BE2C (cell line): ENCODE measurements at regions not wholly inside any gene's neighbourhood (a gene's known extent, or its start where the extent isn't known, plus 50 kb on each side); places are given as distances from the start of the nearest gene placed in this dataset.

Source experiments
- DNase-seq: peaks from one replicate; pipeline ENCODE4 v3.0.0-alpha.2; 2020
- H3K27me3 ChIP-seq: fragments of 250-450 bp; sonication (Bioruptor Pico); 2 replicates; pipeline ENCODE4 v1.5.1; 2020; ENCODE audit warnings: mild to moderate bottlenecking
- H3K36me3 ChIP-seq: fragments of 250-450 bp; sonication (Bioruptor Pico); 2 replicates; pipeline ENCODE4 v1.5.1; 2020; ENCODE audit warnings: mild to moderate bottlenecking
- H3K4me1 ChIP-seq: fragments of 250-450 bp; sonication (Bioruptor Pico); 2 replicates; pipeline ENCODE4 v1.5.1; 2020
- H3K4me3 ChIP-seq: 2 replicates; pipeline ENCODE4 v1.5.1; 2011; ENCODE audit warnings: low read depth, low read length
- H3K9me3 ChIP-seq: fragments of 250-450 bp; sonication (Bioruptor Pico); 2 replicates; pipeline ENCODE4 v1.5.1; 2020
- TF ChIP-seq, protein P1 (sequence below): IDR thresholded peaks from 2 replicates; pipeline ENCODE4 v1.5.1; 2012; ENCODE audit warnings: mild to moderate bottlenecking, low read depth, low read length

DNA sequence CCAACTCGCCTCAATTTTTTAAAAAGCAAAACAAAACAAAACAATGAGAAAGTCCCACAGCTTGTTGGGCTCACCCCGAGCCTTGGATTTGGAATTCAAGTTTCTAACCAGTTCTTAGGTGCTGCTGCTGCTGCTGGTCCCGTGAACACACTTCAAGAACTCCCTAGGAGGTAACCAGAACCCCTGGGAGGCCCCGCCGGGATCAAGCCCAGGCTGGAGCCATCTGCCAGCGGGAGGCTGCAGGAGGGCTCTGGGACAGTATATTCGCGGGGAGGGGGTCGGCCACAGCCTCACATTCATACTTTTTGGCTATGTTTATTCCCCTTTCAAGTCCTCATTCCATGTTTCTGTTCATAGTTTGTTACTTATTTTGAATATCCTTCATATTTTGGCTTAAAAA is 223.4 kb downstream of the TFCP2L1 start:
- no peak for DNase-seq
- TF ChIP-seq, protein P1, sequence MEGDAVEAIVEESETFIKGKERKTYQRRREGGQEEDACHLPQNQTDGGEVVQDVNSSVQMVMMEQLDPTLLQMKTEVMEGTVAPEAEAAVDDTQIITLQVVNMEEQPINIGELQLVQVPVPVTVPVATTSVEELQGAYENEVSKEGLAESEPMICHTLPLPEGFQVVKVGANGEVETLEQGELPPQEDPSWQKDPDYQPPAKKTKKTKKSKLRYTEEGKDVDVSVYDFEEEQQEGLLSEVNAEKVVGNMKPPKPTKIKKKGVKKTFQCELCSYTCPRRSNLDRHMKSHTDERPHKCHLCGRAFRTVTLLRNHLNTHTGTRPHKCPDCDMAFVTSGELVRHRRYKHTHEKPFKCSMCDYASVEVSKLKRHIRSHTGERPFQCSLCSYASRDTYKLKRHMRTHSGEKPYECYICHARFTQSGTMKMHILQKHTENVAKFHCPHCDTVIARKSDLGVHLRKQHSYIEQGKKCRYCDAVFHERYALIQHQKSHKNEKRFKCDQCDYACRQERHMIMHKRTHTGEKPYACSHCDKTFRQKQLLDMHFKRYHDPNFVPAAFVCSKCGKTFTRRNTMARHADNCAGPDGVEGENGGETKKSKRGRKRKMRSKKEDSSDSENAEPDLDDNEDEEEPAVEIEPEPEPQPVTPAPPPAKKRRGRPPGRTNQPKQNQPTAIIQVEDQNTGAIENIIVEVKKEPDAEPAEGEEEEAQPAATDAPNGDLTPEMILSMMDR: no peak
- Histone ChIP-seq H3K27me3 (no peaks in the 10 kb centered on the region), H3K4me1 (no peaks in the 10 kb centered on the region; the same call in 1 of the 2 replicates), H3K4me3 (no peak overlapping the region), H3K36me3 (no peaks in the 10 kb centered on the region), H3K9me3 (no peaks in the 10 kb centered on the region)

DNA sequence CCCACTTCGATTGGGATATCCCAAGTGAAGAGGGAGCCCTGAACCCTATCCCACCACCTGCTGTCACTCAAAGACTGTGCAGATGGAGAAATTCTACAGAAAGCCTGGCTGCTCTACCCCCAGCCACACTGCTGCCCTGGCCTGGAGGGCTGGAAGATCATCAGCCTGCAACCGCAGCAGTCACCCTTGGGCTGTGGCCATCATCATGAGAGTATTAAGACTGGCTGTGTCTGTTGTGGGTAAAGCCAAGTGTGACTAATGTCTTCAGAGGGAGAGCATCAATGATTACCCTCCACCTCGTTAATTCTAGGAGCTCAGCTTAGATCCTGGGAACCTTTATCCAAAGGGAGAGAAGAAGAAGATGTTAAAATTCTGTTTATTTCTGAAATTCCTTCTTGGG is 221.5 kb downstream of the TFCP2L1 start:
- no peaks in the 10 kb centered on the region for H3K9me3 ChIP-seq
- TF ChIP-seq, protein P1: no peak
- DNase-seq: no peak
- no peak overlapping the region for H3K4me3 ChIP-seq
- no peaks in the 10 kb centered on the region; the same call in 1 of the 2 replicates for H3K4me1 ChIP-seq
- no peaks in the 10 kb centered on the region for H3K36me3 ChIP-seq
- H3K27me3 ChIP-seq: no peaks in the 10 kb centered on the region

DNA sequence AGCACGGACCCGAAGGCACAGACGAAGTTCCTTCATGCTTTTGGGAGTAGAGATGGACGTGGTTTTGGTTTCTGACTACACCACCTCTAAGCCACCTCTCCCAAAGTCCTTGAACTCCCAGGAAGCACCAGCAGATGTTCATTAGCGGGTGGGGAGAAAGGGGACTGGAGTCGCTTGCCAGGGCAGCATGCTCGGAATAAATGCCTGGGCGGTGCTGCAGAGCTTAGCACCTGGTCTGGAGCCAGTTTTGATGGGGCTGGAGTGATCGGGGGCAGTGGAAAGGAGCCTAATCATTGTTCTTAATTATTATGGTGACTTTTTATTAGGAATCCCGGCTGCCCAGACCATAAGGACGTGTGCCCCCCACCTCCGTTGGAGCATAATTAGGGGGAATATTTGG is 220.8 kb downstream of the TFCP2L1 start:
- TF ChIP-seq, protein P1: no peak
- Histone ChIP-seq H3K36me3 (no peaks in the 10 kb centered on the region), H3K9me3 (no peaks in the 10 kb centered on the region), H3K4me3 (no peak overlapping the region), H3K27me3 (no peaks in the 10 kb centered on the region), H3K4me1 (no peaks in the 10 kb centered on the region; the same call in 1 of the 2 replicates)
- DNase-seq: no peak

DNA sequence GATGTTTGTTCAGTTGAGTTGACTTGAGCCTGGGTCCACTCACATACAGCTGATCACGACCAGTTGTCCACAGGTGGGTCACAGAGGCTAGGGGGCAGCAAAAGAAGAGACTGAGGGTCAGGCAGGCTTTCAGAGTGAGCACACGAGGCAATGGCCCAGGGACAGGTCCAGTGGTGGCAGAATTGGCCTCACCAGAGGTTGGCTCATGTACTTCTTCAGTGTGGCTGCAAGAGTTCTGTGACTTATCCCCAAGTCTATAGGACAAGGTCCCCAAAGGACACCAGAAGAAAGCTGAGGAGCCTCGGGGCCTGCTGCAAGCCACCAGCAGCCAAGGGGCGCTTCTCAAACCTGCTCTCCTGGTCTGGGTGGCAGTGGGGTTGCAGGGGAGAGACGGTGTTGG is 219.8 kb downstream of the TFCP2L1 start:
- Histone ChIP-seq H3K27me3 (no peaks in the 10 kb centered on the region), H3K4me1 (no peaks in the 10 kb centered on the region), H3K9me3 (no peaks in the 10 kb centered on the region), H3K4me3 (no peak overlapping the region), H3K36me3 (no peaks in the 10 kb centered on the region)
- TF ChIP-seq, protein P1: no peak
- DNase-seq: no peak

DNA sequence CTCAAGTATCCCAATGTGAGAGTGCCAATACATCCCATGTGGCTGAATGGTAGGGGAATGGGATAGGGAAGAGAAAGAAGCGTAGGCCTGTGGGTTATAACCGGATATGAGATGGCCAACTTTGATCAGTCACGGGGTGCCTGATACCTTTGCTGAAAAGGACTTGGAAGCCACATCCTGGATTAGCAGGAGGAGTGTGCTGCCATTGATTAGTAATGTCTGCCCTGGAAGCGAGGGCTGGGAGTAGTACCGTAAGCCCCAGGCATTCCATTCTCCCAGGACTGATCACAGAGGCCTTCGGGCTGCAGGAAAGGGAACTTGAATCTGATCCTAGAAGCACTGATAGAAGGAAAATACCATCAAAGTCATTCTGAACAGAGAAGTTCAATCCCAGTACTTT is 218.5 kb downstream of the TFCP2L1 start:
- Histone ChIP-seq H3K4me1 (no peaks in the 10 kb centered on the region), H3K36me3 (no peaks in the 10 kb centered on the region), H3K9me3 (no peaks in the 10 kb centered on the region), H3K4me3 (no peak overlapping the region), H3K27me3 (no peaks in the 10 kb centered on the region)
- TF ChIP-seq, protein P1: no peak
- no peak for DNase-seq

DNA sequence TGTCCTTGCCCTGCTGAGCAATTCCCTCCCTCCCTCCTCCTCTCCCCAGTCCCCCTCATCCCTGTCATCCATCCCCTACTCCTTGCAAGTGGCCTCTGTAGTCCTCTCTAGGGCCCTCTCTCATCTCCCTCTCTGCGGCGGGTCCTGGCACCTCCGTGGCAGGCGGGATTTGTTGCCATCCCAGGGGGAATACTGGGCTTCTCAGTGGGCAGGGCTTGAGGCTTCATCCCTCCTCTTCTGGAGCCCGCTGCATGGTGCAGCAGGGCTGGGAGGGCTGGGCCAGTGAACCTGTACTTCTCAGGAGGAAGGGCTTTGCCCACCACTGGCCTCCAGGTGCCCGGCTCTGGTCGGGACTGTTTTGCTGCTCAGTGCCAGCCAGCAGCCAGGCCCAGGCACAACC is 216.2 kb downstream of the TFCP2L1 start:
- TF ChIP-seq, protein P1: no peak
- H3K4me3 ChIP-seq: no peak overlapping the region
- H3K9me3 ChIP-seq: no peaks in the 10 kb centered on the region
- no peaks in the 10 kb centered on the region for H3K4me1 ChIP-seq
- H3K27me3 ChIP-seq: no peaks in the 10 kb centered on the region
- no peak for DNase-seq
- H3K36me3 ChIP-seq: no peaks in the 10 kb centered on the region
